Right lobe of liver (tissue), 6 donors: ENCODE measurements at regions not wholly inside any gene's neighbourhood (a gene's known extent, or its start where the extent isn't known, plus 50 kb on each side); places are given as distances from the start of the nearest gene placed in this dataset.

Experiments
- ATAC-seq, 4 donors: fragments of 200-7000 bp; cut with Tn5 transposase; one replicate each; pipeline ENCODE4 v1.9.1; 2020; ENCODE audit warnings: mild to moderate bottlenecking in 4 of 4, moderate library complexity in 4 of 4
- DNase-seq, 3 donors: peaks; one replicate each; pipeline ENCODE4 v3.0.0-alpha.2; 2020
- H3K27ac ChIP-seq, 3 donors: fragments of 200-600 bp; one replicate each; pipeline ENCODE4 v1.8.0; 2022
- H3K27me3 ChIP-seq, 2 donors: fragments of 200-600 bp; one replicate each; pipeline ENCODE4 v1.8.0; 2022
- H3K36me3 ChIP-seq, 4 donors: fragments of 200-600 bp; sonication (generic) in 1 of 4; one replicate each; pipeline versions ENCODE4 v1.5.1 to v1.8.0; 2017 to 2022; ENCODE audit warnings: control low read depth in 1 of 4
- H3K4me1 ChIP-seq, 4 donors: fragments of 200-600 bp; sonication (generic) in 1 of 4; one replicate each; pipeline versions ENCODE4 v1.5.1 to v1.8.0; 2017 to 2022; ENCODE audit warnings: control low read depth in 1 of 4
- H3K4me3 ChIP-seq, 3 donors: fragments of 200-600 bp; one replicate each; pipeline ENCODE4 v1.8.0; 2022
- H3K9me3 ChIP-seq, 4 donors: fragments of 200-600 bp; sonication (generic) in 1 of 4; one replicate each; pipeline versions ENCODE4 v1.5.1 to v1.8.0; 2017 to 2022; ENCODE audit warnings: control low read depth in 1 of 4
- CTCF ChIP-seq, 4 donors: fragments of 200-600 bp in 3 of 4; fragments of 450-650 bp in 1 of 4; IDR thresholded peaks; one replicate each; pipeline versions ENCODE4 v1.5.1 to v1.8.0; 2016 to 2022; ENCODE audit warnings: antibody characterized with exemption in 4 of 4, mild to moderate bottlenecking in 2 of 4
- POLR2A ChIP-seq: fragments of 450-650 bp; IDR thresholded peaks from one replicate; pipeline ENCODE4 v1.6.1; 2017; ENCODE audit warnings: antibody characterized with exemption, mild to moderate bottlenecking
- WGBS: methylation state at CpG from one replicate; pipeline ENCODE4 v1.1.6; 2018; ENCODE audit warnings: low coverage, low lambda C conversion rate; ENCODE audit not compliant: insufficient coverage; ENCODE audit errors: missing lambda C conversion rate; 5-methylcytosine and 5-hydroxymethylcytosine counted together
- intact Hi-C, 2 donors: fragments of 100-400 bp; cut with DNase I; formaldehyde crosslinking; loops; one replicate each; pipeline versions ENCODE4 v1.11.2 to v1.14.1; 2022
- donor health status: DM: no; HTN: yes; CAD: no.
- donor health status: DM: no; HTN: no; CAD: no.
- donor health status: DM: no; HTN: no; CAD: no.
- donor health status: DM: no; HTN: yes; CAD: no.
- donor health status: DM: no; HTN: yes; CAD: no.

GRCh38 chr11:41897991-41898390 is 438.5 kb upstream of the LRRC4C start:
- Histone ChIP-seq H3K9me3 (no peaks in the 10 kb centered on the region), H3K36me3 (no peaks in the 10 kb centered on the region), H3K27me3 (no peaks in the 10 kb centered on the region), H3K4me1 (no peaks in the 10 kb centered on the region), H3K27ac (no peak overlapping the region), H3K4me3 (no peak overlapping the region)
- DNase-seq (no peak), ATAC-seq (no peak)
- WGBS: 29% methylated on average over 2 of the region's 2 CpGs
- intact Hi-C loops: no loop called here
- no peak for TF ChIP-seq POLR2A
- no peak for TF ChIP-seq CTCF (IDR thresholded peaks at IDR 0.05)

- TF ChIP-seq CTCF (IDR thresholded peaks at IDR 0.05): no peak
- TF ChIP-seq POLR2A: no peak
- Histone ChIP-seq H3K9me3 (no peaks in the 10 kb centered on the region), H3K27me3 (no peaks in the 10 kb centered on the region), H3K4me3 (no peak overlapping the region), H3K27ac (no peak overlapping the region), H3K36me3 (no peaks in the 10 kb centered on the region), H3K4me1 (no peaks in the 10 kb centered on the region)
- no CpG with 5 or more reads among the region's 5 CpGs for WGBS
- intact Hi-C loops: no loop called here
- DNase-seq (no peak), ATAC-seq (no peak)
Measured at GRCh38 chr11:41917900-41918299, 458.4 kb upstream of the LRRC4C start.

GRCh38 chr11:41920374-41920773 is 460.9 kb upstream of the LRRC4C start:
- 83% methylated on average over 1 of the region's 2 CpGs for WGBS
- no peaks in the 10 kb centered on the region for H3K27me3 ChIP-seq
- no peaks in the 10 kb centered on the region for H3K4me1 ChIP-seq
- H3K9me3 ChIP-seq: no peaks in the 10 kb centered on the region
- ATAC-seq: no peak
- no peak for DNase-seq
- H3K36me3 ChIP-seq: no peaks in the 10 kb centered on the region
- no peak for TF ChIP-seq POLR2A
- no peak overlapping the region for H3K4me3 ChIP-seq
- intact Hi-C loops: no loop called here
- no peak overlapping the region for H3K27ac ChIP-seq

GRCh38 chr11:41921746-41922390 is 462.4 kb upstream of the LRRC4C start:
- no peaks in the 10 kb centered on the region for H3K36me3 ChIP-seq
- ATAC-seq (no peak), DNase-seq (no peak)
- no peaks in the 10 kb centered on the region for H3K9me3 ChIP-seq
- no peaks in the 10 kb centered on the region for H3K27me3 ChIP-seq
- H3K4me3 ChIP-seq: no peak overlapping the region
- H3K27ac ChIP-seq: no peak overlapping the region
- no peaks in the 10 kb centered on the region for H3K4me1 ChIP-seq
- TF ChIP-seq CTCF (IDR thresholded peaks at IDR 0.05) (no peak), POLR2A (no peak)
- WGBS: 33% methylated on average over 1 of the region's 2 CpGs
- intact Hi-C loops: no loop called here

GRCh38 chr11:41926339-41926738 is 466.9 kb upstream of the LRRC4C start:
- Histone ChIP-seq H3K27ac (no peak overlapping the region), H3K4me1 (no peaks in the 10 kb centered on the region), H3K27me3 (no peaks in the 10 kb centered on the region), H3K9me3 (no peaks in the 10 kb centered on the region), H3K36me3 (no peaks in the 10 kb centered on the region), H3K4me3 (no peak overlapping the region)
- ATAC-seq: no peak
- TF ChIP-seq POLR2A (no peak), CTCF (IDR thresholded peaks at IDR 0.05) (no peak)
- WGBS: 48% methylated on average over 4 of the region's 4 CpGs
- no peak for DNase-seq
- intact Hi-C loops: no loop called here
